ACC112 (cell line): ENCODE measurements at regions not wholly inside any gene's neighbourhood (a gene's known extent, or its start where the extent isn't known, plus 50 kb on each side); places are given as distances from the start of the nearest gene placed in this dataset.

Source experiments
- H2AFZ ChIP-seq: fragments of 200-600 bp; sonication (generic); one replicate; pipeline ENCODE4 v1.6.0; 2017; ENCODE audit warnings: antibody characterized with exemption, low read length; ENCODE audit not compliant: unreplicated experiment
- H3K27ac ChIP-seq: fragments of 200-600 bp; sonication (generic); 2 replicates; pipeline ENCODE4 v1.5.1; 2014; ENCODE audit warnings: low read depth, mild to moderate bottlenecking, antibody characterized with exemption, low read length, moderate library complexity
- H3K27me3 ChIP-seq: fragments of 200-600 bp; sonication (generic); 2 replicates; pipeline ENCODE4 v1.6.1; 2014; ENCODE audit warnings: mild to moderate bottlenecking, antibody characterized with exemption, low read length, moderate library complexity, mixed read lengths; ENCODE audit not compliant: insufficient read depth
- H3K36me3 ChIP-seq: fragments of 200-600 bp; sonication (generic); 2 replicates; pipeline ENCODE4 v1.6.1; 2016; ENCODE audit warnings: mild to moderate bottlenecking, antibody characterized with exemption, low read length, moderate library complexity, mixed read lengths; ENCODE audit not compliant: insufficient read depth
- H3K4me1 ChIP-seq: fragments of 200-600 bp; sonication (generic); one replicate; pipeline ENCODE4 v1.6.1; 2016; ENCODE audit warnings: low read length, mixed read lengths; ENCODE audit not compliant: insufficient read depth, unreplicated experiment, control insufficient read depth
- H3K4me3 ChIP-seq: fragments of 200-600 bp; sonication (generic); 2 replicates; pipeline ENCODE4 v1.5.1; 2014; ENCODE audit warnings: mild to moderate bottlenecking, low read depth, low read length
- H3K79me2 ChIP-seq: fragments of 200-600 bp; sonication (generic); one replicate; pipeline ENCODE4 v1.6.0; 2016; ENCODE audit warnings: low read length; ENCODE audit not compliant: control insufficient read depth, unreplicated experiment, insufficient read depth

- H3K79me2 ChIP-seq = no peaks in the 10 kb centered on the region
- no peaks in the 10 kb centered on the region for H3K27me3 ChIP-seq
- H3K4me1 ChIP-seq = peaks cover 7% of the 10 kb centered on the region
- H3K4me3 ChIP-seq = peak overlapping the region; percentile 45
- peak overlapping the region; percentile 74 for H2AFZ ChIP-seq
- no peaks in the 10 kb centered on the region for H3K36me3 ChIP-seq
- no peak overlapping the region for H3K27ac ChIP-seq
Measured at GRCh38 chr2:67845621-67846369, 217.0 kb downstream of the C1D start.

DNA sequence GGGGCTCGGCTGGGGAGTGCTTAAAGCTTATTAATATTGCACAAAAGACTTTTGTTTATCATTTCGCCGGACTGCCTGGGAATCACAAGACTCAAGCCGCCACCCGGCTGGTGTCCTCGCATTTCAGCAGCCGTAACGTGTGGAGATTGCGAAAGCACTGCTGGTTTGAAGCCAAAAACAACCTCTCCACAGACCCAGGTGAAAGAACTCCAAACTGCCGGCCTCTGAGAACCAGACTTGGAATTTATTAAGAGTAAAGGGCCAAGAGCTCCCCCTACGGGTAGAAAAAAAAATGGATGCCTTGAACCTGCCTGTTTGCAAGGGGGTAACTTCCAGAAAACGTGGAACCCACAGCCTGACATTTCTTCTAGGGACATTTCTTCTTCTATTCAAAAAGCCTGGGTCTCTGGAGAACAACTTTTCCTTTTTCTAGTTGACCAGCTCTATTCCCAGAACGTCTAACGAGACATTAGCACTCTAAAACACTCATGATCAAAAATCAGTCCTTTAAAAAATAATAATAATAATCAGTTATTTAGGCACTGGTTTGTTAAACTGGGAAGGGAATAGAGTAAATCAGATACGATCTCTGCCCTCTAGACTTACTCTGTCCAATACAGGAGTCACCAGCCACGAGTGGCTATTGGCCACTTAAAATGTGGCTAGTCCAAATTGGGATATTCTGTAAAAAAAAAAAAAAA is 216.3 kb downstream of the C1D start:
- no peak overlapping the region for H3K27ac ChIP-seq
- no peaks in the 10 kb centered on the region for H3K36me3 ChIP-seq
- peak overlapping the region; percentile 45 for H3K4me3 ChIP-seq
- no peaks in the 10 kb centered on the region for H3K79me2 ChIP-seq
- no peaks in the 10 kb centered on the region for H3K27me3 ChIP-seq
- H2AFZ ChIP-seq = peak overlapping the region; percentile 74
- peaks cover 11% of the 10 kb centered on the region for H3K4me1 ChIP-seq

DNA sequence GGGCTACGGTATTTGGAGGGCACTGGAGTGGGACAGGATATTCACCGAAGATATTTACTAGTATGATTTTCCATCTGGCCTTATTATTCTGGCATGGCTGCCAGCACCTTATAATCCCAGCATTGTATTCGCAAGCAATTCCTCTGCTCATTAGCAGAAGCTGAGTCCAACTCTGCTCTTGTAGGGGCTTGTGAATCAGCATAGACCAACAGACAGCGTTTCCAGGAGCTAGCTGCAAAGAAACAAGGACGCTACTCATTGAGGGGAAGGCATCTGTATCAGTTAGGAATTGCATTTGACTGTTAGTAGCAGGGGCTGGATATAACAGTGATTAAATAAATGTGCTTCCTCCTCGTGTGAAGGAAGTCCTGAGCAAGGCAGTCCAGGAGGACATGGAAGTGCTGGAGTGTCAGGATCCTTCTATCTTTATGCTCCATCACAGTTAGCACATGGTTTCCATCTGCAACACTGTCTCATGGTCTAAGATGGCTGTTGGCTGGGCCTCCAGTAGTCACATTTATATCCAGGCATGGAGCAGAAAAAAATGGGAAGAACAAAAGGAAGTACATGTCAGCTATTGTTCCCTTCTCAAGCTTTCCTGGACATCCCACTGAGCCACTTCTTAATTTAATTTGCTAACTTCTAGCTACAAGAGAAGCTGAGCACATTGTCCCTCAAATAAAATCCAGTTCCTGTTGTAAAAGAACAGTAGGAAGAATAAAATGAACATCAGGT is 214.1 kb downstream of the C1D start:
- Histone ChIP-seq H3K27me3 (no peaks in the 10 kb centered on the region), H2AFZ (no peak overlapping the region), H3K4me1 (peaks cover 12% of the 10 kb centered on the region)

DNA sequence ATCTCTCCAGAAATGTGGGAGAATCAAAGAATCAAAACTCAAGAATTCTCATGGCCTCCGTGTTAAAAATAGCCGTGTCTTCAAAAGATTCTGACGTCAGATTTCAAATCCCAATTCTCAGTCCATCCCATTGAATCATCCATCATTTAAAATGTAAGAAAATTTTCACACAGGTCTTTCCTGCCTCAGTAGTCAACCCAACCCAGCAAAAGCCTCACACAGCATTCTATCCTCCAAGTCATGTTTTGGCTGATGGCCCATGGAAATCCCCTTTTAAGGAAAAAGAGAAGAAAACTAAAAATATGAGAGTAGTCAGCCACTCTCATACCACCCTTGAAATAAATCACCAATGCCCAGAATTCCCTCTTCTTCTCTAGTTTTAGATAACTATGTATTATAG is 211.8 kb downstream of the C1D start:
- no peaks in the 10 kb centered on the region for H3K79me2 ChIP-seq
- peaks cover 8% of the 10 kb centered on the region for H3K4me1 ChIP-seq
- H3K36me3 ChIP-seq = no peaks in the 10 kb centered on the region
- no peak overlapping the region for H3K27ac ChIP-seq
- no peak overlapping the region for H3K4me3 ChIP-seq
- H3K27me3 ChIP-seq = no peaks in the 10 kb centered on the region
- no peak overlapping the region for H2AFZ ChIP-seq

More for the DNA sequence above, 214.1 kb downstream of the C1D start:
- Histone ChIP-seq H3K79me2 (no peaks in the 10 kb centered on the region), H3K27ac (no peak overlapping the region), H3K4me3 (no peak overlapping the region), H3K36me3 (no peaks in the 10 kb centered on the region)

GRCh38 chr2:67851956-67852824 is 210.6 kb downstream of the C1D start:
- H3K4me1 ChIP-seq = peaks cover 5% of the 10 kb centered on the region
- H2AFZ ChIP-seq = no peak overlapping the region
- H3K27me3 ChIP-seq = no peaks in the 10 kb centered on the region
- no peak overlapping the region for H3K27ac ChIP-seq
- H3K4me3 ChIP-seq = no peak overlapping the region
- no peaks in the 10 kb centered on the region for H3K79me2 ChIP-seq
- no peaks in the 10 kb centered on the region for H3K36me3 ChIP-seq

GRCh38 chr2:67854103-67854743 is 208.6 kb downstream of the C1D start:
- Histone ChIP-seq H3K4me3 (no peak overlapping the region), H2AFZ (no peak overlapping the region), H3K4me1 (peaks cover 5% of the 10 kb centered on the region)

GRCh38 chr2:67854798-67855197 is 208.0 kb downstream of the C1D start:
- H3K27me3 ChIP-seq = no peaks in the 10 kb centered on the region
- no peak overlapping the region for H2AFZ ChIP-seq
- H3K36me3 ChIP-seq = no peaks in the 10 kb centered on the region
- no peaks in the 10 kb centered on the region for H3K79me2 ChIP-seq
- no peak overlapping the region for H3K27ac ChIP-seq
- H3K4me1 ChIP-seq = peaks cover 5% of the 10 kb centered on the region
- H3K4me3 ChIP-seq = no peak overlapping the region

More at GRCh38 chr2:67854103-67854743, 208.6 kb downstream of the C1D start:
- H3K79me2 ChIP-seq = no peaks in the 10 kb centered on the region
- H3K27me3 ChIP-seq = no peaks in the 10 kb centered on the region
- no peaks in the 10 kb centered on the region for H3K36me3 ChIP-seq
- no peak overlapping the region for H3K27ac ChIP-seq

GRCh38 chr2:67856866-67857265 is 205.9 kb downstream of the C1D start:
- H2AFZ ChIP-seq = no peak overlapping the region
- H3K36me3 ChIP-seq = no peaks in the 10 kb centered on the region
- H3K79me2 ChIP-seq = no peaks in the 10 kb centered on the region
- H3K4me1 ChIP-seq = no peaks in the 10 kb centered on the region
- H3K27me3 ChIP-seq = no peaks in the 10 kb centered on the region
- no peak overlapping the region for H3K4me3 ChIP-seq
- no peak overlapping the region for H3K27ac ChIP-seq

DNA sequence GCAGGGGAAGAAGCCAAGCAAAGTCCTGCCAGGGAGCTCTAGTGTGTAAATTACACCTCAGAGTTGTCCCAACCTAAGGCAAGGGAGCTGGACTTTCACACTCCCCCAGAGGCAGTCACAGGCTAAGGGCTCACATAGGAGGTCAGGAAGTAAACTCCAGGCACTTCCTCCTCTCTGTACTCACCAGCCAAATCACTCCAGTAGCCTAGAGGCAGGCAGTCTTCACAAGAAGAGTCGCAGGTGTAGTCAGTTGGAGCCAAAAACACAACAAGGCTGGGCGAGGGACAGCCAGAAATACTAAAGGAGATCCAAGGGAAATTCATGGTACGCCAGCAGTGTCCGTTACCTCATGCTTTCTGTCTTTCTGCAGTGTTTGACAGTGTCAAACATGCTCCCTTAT is 205.0 kb downstream of the C1D start:
- no peaks in the 10 kb centered on the region for H3K27me3 ChIP-seq

DNA sequence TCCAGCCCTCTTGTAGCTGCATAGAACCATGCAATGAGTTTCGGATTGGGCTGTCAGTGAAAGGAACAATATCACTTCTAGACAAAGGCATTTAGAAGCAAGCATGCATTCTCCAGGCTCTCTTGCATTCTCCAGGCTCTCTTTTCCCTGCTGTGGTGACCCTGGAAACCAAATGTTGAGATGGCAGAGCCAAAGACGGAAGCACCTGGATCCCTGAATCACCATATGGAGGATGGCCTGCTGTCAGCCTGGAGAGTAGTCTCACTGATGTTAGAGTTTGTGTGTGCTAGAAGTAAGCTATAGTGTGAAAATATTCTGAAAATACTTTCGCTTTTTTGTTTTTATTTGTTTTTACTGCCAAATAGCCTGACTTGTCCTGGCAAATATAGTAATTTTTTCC is 203.9 kb downstream of the C1D start:
- Histone ChIP-seq H3K27ac (no peak overlapping the region), H3K27me3 (no peaks in the 10 kb centered on the region), H2AFZ (no peak overlapping the region)

More for the DNA sequence above, 205.0 kb downstream of the C1D start:
- Histone ChIP-seq H3K79me2 (no peaks in the 10 kb centered on the region), H3K36me3 (no peaks in the 10 kb centered on the region), H3K4me1 (no peaks in the 10 kb centered on the region), H2AFZ (no peak overlapping the region), H3K27ac (no peak overlapping the region), H3K4me3 (no peak overlapping the region)

More for the DNA sequence above, 203.9 kb downstream of the C1D start:
- Histone ChIP-seq H3K79me2 (no peaks in the 10 kb centered on the region), H3K4me3 (no peak overlapping the region), H3K36me3 (no peaks in the 10 kb centered on the region), H3K4me1 (no peaks in the 10 kb centered on the region)
